Fibroblast of villous mesenchyme (primary cell): ENCODE measurements at regions not wholly inside any gene's neighbourhood (a gene's known extent, or its start where the extent isn't known, plus 50 kb on each side); places are given as distances from the start of the nearest gene placed in this dataset.

ENCODE experiments used
- DNase-seq: peaks from one replicate; pipeline ENCODE4 v3.0.0-alpha.2; 2010; ENCODE audit warnings: low read depth
- H3K4me3 ChIP-seq: 2 replicates; pipeline ENCODE4 v1.5.1; 2011; ENCODE audit warnings: low read depth, mild to moderate bottlenecking, low read length
- CTCF ChIP-seq: IDR thresholded peaks from 2 replicates; pipeline ENCODE4 v1.5.1; 2012; ENCODE audit warnings: low read depth, mild to moderate bottlenecking, low read length; ENCODE audit not compliant: insufficient read depth

GRCh38 chr10:128996092-128996491, 470.9 kb upstream of the MGMT start:
- H3K4me3 ChIP-seq = no peak overlapping the region
- no peak for TF ChIP-seq CTCF
- DNase-seq = no peak

- H3K4me3 ChIP-seq = no peak overlapping the region
- DNase-seq = no peak
- no peak for TF ChIP-seq CTCF
These were observed 468.8 kb upstream of the MGMT start for GRCh38 chr10:128998101-128998805.

GRCh38 chr10:129004398-129004797, 462.6 kb upstream of the MGMT start:
- no peak overlapping the region for H3K4me3 ChIP-seq

GRCh38 chr10:129005080-129005479, 462.0 kb upstream of the MGMT start:
- TF ChIP-seq CTCF = no peak
- no peak overlapping the region for H3K4me3 ChIP-seq
- DNase-seq = no peak

More at GRCh38 chr10:129004398-129004797, 462.6 kb upstream of the MGMT start:
- TF ChIP-seq CTCF = no peak
- no peak for DNase-seq

GRCh38 chr10:129005804-129006203, 461.2 kb upstream of the MGMT start:
- H3K4me3 ChIP-seq = no peak overlapping the region
- no peak for DNase-seq
- no peak for TF ChIP-seq CTCF

GRCh38 chr10:129018511-129018910, 448.5 kb upstream of the MGMT start:
- TF ChIP-seq CTCF = no peak
- H3K4me3 ChIP-seq = no peak overlapping the region
- no peak for DNase-seq
